DND-41 (cell line): ENCODE measurements at regions not wholly inside any gene's neighbourhood (a gene's known extent, or its start where the extent isn't known, plus 50 kb on each side); places are given as distances from the start of the nearest gene placed in this dataset.

ENCODE experiments used
- EZH2 ChIP-seq: IDR thresholded peaks from 3 replicates; pipeline ENCODE4 v1.6.1; 2012; ENCODE audit warnings: borderline replicate concordance, low read depth, mild to moderate bottlenecking, moderate library complexity, low read length, inconsistent platforms; ENCODE audit not compliant: severe bottlenecking
- TF ChIP-seq, protein P1 (sequence below): IDR thresholded peaks from 2 replicates; pipeline ENCODE4 v1.5.1; 2012; ENCODE audit warnings: borderline replicate concordance, low read length, moderate library complexity, mild to moderate bottlenecking; ENCODE audit not compliant: poor library complexity, severe bottlenecking; ENCODE audit errors: extremely low read depth

- TF ChIP-seq, protein P1, sequence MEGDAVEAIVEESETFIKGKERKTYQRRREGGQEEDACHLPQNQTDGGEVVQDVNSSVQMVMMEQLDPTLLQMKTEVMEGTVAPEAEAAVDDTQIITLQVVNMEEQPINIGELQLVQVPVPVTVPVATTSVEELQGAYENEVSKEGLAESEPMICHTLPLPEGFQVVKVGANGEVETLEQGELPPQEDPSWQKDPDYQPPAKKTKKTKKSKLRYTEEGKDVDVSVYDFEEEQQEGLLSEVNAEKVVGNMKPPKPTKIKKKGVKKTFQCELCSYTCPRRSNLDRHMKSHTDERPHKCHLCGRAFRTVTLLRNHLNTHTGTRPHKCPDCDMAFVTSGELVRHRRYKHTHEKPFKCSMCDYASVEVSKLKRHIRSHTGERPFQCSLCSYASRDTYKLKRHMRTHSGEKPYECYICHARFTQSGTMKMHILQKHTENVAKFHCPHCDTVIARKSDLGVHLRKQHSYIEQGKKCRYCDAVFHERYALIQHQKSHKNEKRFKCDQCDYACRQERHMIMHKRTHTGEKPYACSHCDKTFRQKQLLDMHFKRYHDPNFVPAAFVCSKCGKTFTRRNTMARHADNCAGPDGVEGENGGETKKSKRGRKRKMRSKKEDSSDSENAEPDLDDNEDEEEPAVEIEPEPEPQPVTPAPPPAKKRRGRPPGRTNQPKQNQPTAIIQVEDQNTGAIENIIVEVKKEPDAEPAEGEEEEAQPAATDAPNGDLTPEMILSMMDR, result no peak
- no peak for TF ChIP-seq EZH2
These were observed 516.6 kb downstream of the PCDH18 start for GRCh38 chr4:137015426-137016409.
